IMR-90 (cell line): ENCODE measurements at regions not wholly inside any gene's neighbourhood (a gene's known extent, or its start where the extent isn't known, plus 50 kb on each side); places are given as distances from the start of the nearest gene placed in this dataset.

Source experiments
- ATAC-seq: fragments of 200-7000 bp; cut with Tn5 transposase; 2 replicates; pipeline ENCODE4 v1.9.1; 2020; ENCODE audit warnings: low read depth, mild to moderate bottlenecking, moderate library complexity
- BruUV-seq: library from RNA; stranded (reverse); fragments of 400-500 nt; replicated peaks from 2 replicates; lab custom pipeline; 2021; lab: Mats Ljungman, UMichigan
- CTCF ChIA-PET: fragments of 300-600 bp; formaldehyde crosslinking; extraction: SDS; loops from one replicate; lab custom pipeline; 2021; ENCODE audit warnings: antibody characterized with exemption; lab: Yijun Ruan, JAX
- POLR2A ChIA-PET: fragments of 300-600 bp; sonication (Branson Sonifier 250); formaldehyde crosslinking; loops from one replicate; lab custom pipeline; 2022; ENCODE audit warnings: antibody characterized with exemption; ENCODE audit not compliant: unreplicated experiment; lab: Charles Lee
- DNase-seq: peaks from one replicate; pipeline ENCODE4 v3.0.0; 2013
- H2AFZ ChIP-seq: replicated peaks from 2 replicates; pipeline ENCODE3; 2013; ENCODE audit warnings: low read length, mild to moderate bottlenecking; ENCODE audit not compliant: poor library complexity
- H2AK5ac ChIP-seq: 2 replicates; pipeline ENCODE4 v1.6.1; 2013; ENCODE audit warnings: low read depth, low read length, inconsistent platforms
- H2AK9ac ChIP-seq: replicated peaks from 2 replicates; pipeline ENCODE3; 2013; ENCODE audit warnings: mild to moderate bottlenecking, low read depth, low read length, moderate library complexity; ENCODE audit not compliant: poor library complexity
- H2BK120ac ChIP-seq: 2 replicates; pipeline ENCODE4 v1.6.1; 2013; ENCODE audit warnings: low read depth, low read length, inconsistent platforms
- H2BK15ac ChIP-seq: 3 replicates; pipeline ENCODE4 v1.6.1; 2013; ENCODE audit warnings: low read depth, low read length, inconsistent platforms
- H2BK20ac ChIP-seq: 2 replicates; pipeline ENCODE4 v1.6.1; 2013; ENCODE audit warnings: low read depth, mild to moderate bottlenecking, inconsistent platforms, low read length, moderate library complexity
- H2BK5ac ChIP-seq: 2 replicates; pipeline ENCODE4 v1.6.1; 2013; ENCODE audit warnings: mild to moderate bottlenecking, low read depth, low read length, inconsistent platforms; ENCODE audit not compliant: poor library complexity, severe bottlenecking
- H3K14ac ChIP-seq: replicated peaks from 2 replicates; pipeline ENCODE4 v1.6.1; 2013; ENCODE audit warnings: low read depth, low read length, inconsistent platforms
- H3K18ac ChIP-seq: 2 replicates; pipeline ENCODE4 v1.6.1; 2013; ENCODE audit warnings: low read depth, low read length, control low read depth
- H3K23ac ChIP-seq: 2 replicates; pipeline ENCODE4 v1.6.1; 2013; ENCODE audit warnings: low read depth, low read length, inconsistent platforms
- H3K27ac ChIP-seq: 2 replicates; pipeline ENCODE4 v1.5.1; 2013; ENCODE audit warnings: mild to moderate bottlenecking, control low read depth, low read length; ENCODE audit not compliant: insufficient read depth
- H3K27me3 ChIP-seq: 2 replicates; pipeline ENCODE4 v1.6.1; 2013; ENCODE audit warnings: low read length; ENCODE audit not compliant: control insufficient read depth, insufficient read depth
- H3K36me3 ChIP-seq: 2 replicates; pipeline ENCODE4 v1.6.1; 2013; ENCODE audit warnings: low read length, mixed read lengths; ENCODE audit not compliant: control insufficient read depth, insufficient read depth
- H3K4ac ChIP-seq: 2 replicates; pipeline ENCODE4 v1.6.1; 2013; ENCODE audit warnings: low read depth, low read length, inconsistent platforms
- H3K4me1 ChIP-seq: 2 replicates; pipeline ENCODE4 v1.6.1; 2013; ENCODE audit warnings: low read length, mixed read lengths; ENCODE audit not compliant: control insufficient read depth, insufficient read depth
- H3K4me2 ChIP-seq: 2 replicates; pipeline ENCODE4 v1.6.1; 2013; ENCODE audit warnings: low read depth, mild to moderate bottlenecking, control low read depth, low read length, moderate library complexity
- H3K4me3 ChIP-seq: 2 replicates; pipeline ENCODE4 v1.5.1; 2013; ENCODE audit warnings: low read depth, mild to moderate bottlenecking, control low read depth, low read length, moderate library complexity; ENCODE audit not compliant: insufficient read depth
- H3K56ac ChIP-seq: 2 replicates; pipeline ENCODE4 v1.6.1; 2013; ENCODE audit warnings: low read length, inconsistent platforms; ENCODE audit not compliant: insufficient read depth; ENCODE audit errors: extremely low read depth
- H3K79me1 ChIP-seq, 2 experiments: 2 replicates each; pipeline ENCODE4 v1.6.1; 2013; ENCODE audit warnings: low read length in 2 of 2, inconsistent platforms in 1 of 2, low read depth in 1 of 2
- H3K9ac ChIP-seq: 2 replicates; pipeline ENCODE4 v1.6.1; 2013; ENCODE audit warnings: low read depth, low read length, control low read depth
- H3K9me1 ChIP-seq: 2 replicates; pipeline ENCODE4 v1.6.1; 2013; ENCODE audit warnings: low read length, inconsistent platforms; ENCODE audit not compliant: insufficient read depth
- H3K9me3 ChIP-seq: 2 replicates; pipeline ENCODE4 v1.6.1; 2013; ENCODE audit warnings: low read length; ENCODE audit not compliant: control insufficient read depth, insufficient read depth
- H4K20me1 ChIP-seq: 2 replicates; pipeline ENCODE4 v1.6.1; 2013; ENCODE audit warnings: low read length, inconsistent platforms; ENCODE audit not compliant: insufficient read depth
- H4K5ac ChIP-seq: 2 replicates; pipeline ENCODE4 v1.6.1; 2013; ENCODE audit warnings: mild to moderate bottlenecking, low read depth, low read length, control low read depth
- H4K8ac ChIP-seq, 2 experiments: 2 replicates each; pipeline ENCODE4 v1.6.1; 2013; ENCODE audit warnings: low read depth in 2 of 2, low read length in 2 of 2, control low read depth in 1 of 2, inconsistent platforms in 1 of 2
- H4K91ac ChIP-seq: 2 replicates; pipeline ENCODE4 v1.6.1; 2013; ENCODE audit warnings: low read depth, low read length, inconsistent platforms; ENCODE audit not compliant: insufficient read depth
- BHLHE40 ChIP-seq: fragments of 150-350 bp; IDR thresholded peaks from 2 replicates; pipeline ENCODE4 v1.6.1; 2016; ENCODE audit warnings: mild to moderate bottlenecking, low read depth, low read length
- CEBPB ChIP-seq: IDR thresholded peaks from 2 replicates; pipeline ENCODE4 v1.6.1; 2012; ENCODE audit warnings: low read depth, low read length, improper control_type of control experiment
- CHD1 ChIP-seq: IDR thresholded peaks from 2 replicates; pipeline ENCODE4 v1.6.1; 2012; ENCODE audit warnings: low read depth, low read length, improper control_type of control experiment
- ELK1 ChIP-seq: fragments of 150-350 bp; IDR thresholded peaks from 2 replicates; pipeline ENCODE4 v1.6.1; 2016; ENCODE audit warnings: low read depth, mild to moderate bottlenecking, low read length, moderate library complexity, borderline replicate concordance
- FOS ChIP-seq: fragments of 150-350 bp; IDR thresholded peaks from 2 replicates; pipeline ENCODE4 v1.6.1; 2016; ENCODE audit warnings: low read depth, low read length
- MAFK ChIP-seq: IDR thresholded peaks from 2 replicates; pipeline ENCODE4 v1.6.1; 2012; ENCODE audit warnings: low read depth, low read length, improper control_type of control experiment
- MAZ ChIP-seq: IDR thresholded peaks from 2 replicates; pipeline ENCODE4 v1.6.1; 2012; ENCODE audit warnings: low read depth, mild to moderate bottlenecking, low read length, improper control_type of control experiment, moderate library complexity, borderline replicate concordance
- MXI1 ChIP-seq: IDR thresholded peaks from 2 replicates; pipeline ENCODE4 v1.6.1; 2012; ENCODE audit warnings: low read depth, mild to moderate bottlenecking, low read length, moderate library complexity, borderline replicate concordance
- NFE2L2 ChIP-seq: fragments of 150-350 bp; IDR thresholded peaks from 2 replicates; pipeline ENCODE4 v1.6.1; 2016; ENCODE audit warnings: low read depth, mild to moderate bottlenecking, low read length
- POLR2A ChIP-seq: IDR thresholded peaks from 2 replicates; pipeline ENCODE4 v1.6.1; 2012; ENCODE audit warnings: mild to moderate bottlenecking, low read depth, low read length
- RAD21 ChIP-seq: IDR thresholded peaks from 2 replicates; pipeline ENCODE4 v1.6.1; 2012; ENCODE audit warnings: low read length, improper control_type of control experiment
- RCOR1 ChIP-seq: IDR thresholded peaks from 2 replicates; pipeline ENCODE4 v1.6.1; 2012; ENCODE audit warnings: mild to moderate bottlenecking, low read length, improper control_type of control experiment; ENCODE audit not compliant: insufficient replicate concordance
- RFX5 ChIP-seq: IDR thresholded peaks from 2 replicates; pipeline ENCODE4 v1.8.0; 2012; ENCODE audit warnings: low read depth, mild to moderate bottlenecking, low read length, moderate library complexity
- SMC3 ChIP-seq: fragments of 150-350 bp; IDR thresholded peaks from 2 replicates; pipeline ENCODE4 v1.6.1; 2016; ENCODE audit warnings: low read depth, mild to moderate bottlenecking, antibody characterized with exemption, low read length, moderate library complexity
- WGBS, 2 experiments: methylation state at CpG; one replicate each; pipeline versions ENCODE4 v1.1.5 to v1.1.7; 2013; ENCODE audit warnings: missing lambda C conversion rate in 2 of 2; ENCODE audit not compliant: insufficient read length in 1 of 2; ENCODE audit errors: extremely low coverage in 2 of 2; 5-methylcytosine and 5-hydroxymethylcytosine counted together
- dilution Hi-C: fragments of 300-500 bp; cut with HindIII; formaldehyde crosslinking; loops from one replicate; pipeline ENCODE4 v1.14.3; 2018; ENCODE audit warnings: low sequenced_read_pairs; ENCODE audit not compliant: unreplicated experiment
- in situ Hi-C: fragments of 300-500 bp; cut with MboI; formaldehyde crosslinking; loops from 3 replicates; pipeline ENCODE4 v1.14.3; 2019; ENCODE audit warnings: low sequenced_read_pairs, inconsistent platforms, mixed read lengths
- intact Hi-C: fragments of 100-400 bp; cut with micrococcal nuclease; formaldehyde crosslinking; loops from 2 replicates; pipeline ENCODE4 v1.10.0; 2022
- TF ChIP-seq, protein P1 (sequence below): fragments of 150-350 bp; IDR thresholded peaks from 2 replicates; pipeline ENCODE4 v1.6.1; 2017; ENCODE audit warnings: mild to moderate bottlenecking, antibody characterized with exemption, low read length, low read depth
- TF ChIP-seq, protein P2 (sequence below): conservative IDR thresholded peaks from 2 replicates; pipeline ENCODE4 v1.5.1; 2012; ENCODE audit warnings: mild to moderate bottlenecking, low read depth, low read length, improper control_type of control experiment

DNA sequence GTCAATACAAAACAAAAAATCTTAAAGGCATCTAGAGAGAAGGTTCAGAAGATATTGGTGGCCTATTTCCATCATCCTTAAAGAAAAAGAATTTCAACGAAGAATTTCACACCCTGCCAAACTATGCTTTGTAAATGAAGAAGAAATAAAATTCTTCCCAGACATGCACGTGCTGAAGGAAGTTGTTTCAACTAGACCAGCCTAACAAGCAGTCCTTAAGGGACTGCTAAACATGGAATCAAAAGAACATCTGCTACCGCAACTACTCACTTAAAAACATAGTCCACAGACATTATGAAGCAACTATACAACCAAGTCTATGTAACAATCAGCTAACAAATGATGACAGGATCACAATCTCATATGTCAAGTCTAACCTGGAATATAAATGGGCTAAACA, 584.9 kb upstream of the PTCHD4 start:
- Histone ChIP-seq H4K91ac (no peak overlapping the region), H3K9me3 (no peaks in the 10 kb centered on the region; the same call in 1 of the 2 replicates), H2AK9ac (no peak overlapping the region), H3K4me2 (no peak overlapping the region), H3K4ac (no peak overlapping the region), H3K23ac (no peak overlapping the region), H3K9me1 (no peaks in the 10 kb centered on the region), H2BK5ac (no peak overlapping the region), H3K4me1 (no peaks in the 10 kb centered on the region), H2AK5ac (no peak overlapping the region), H4K5ac (no peak overlapping the region), H2BK15ac (no peak overlapping the region), H3K36me3 (no peaks in the 10 kb centered on the region), H2BK20ac (no peak overlapping the region), H3K27me3 (no peaks in the 10 kb centered on the region), H3K14ac (no peak overlapping the region), H3K9ac (no peak overlapping the region), H2BK120ac (no peak overlapping the region), H2AFZ (no peak overlapping the region), H4K20me1 (no peaks in the 10 kb centered on the region), H3K56ac (no peak overlapping the region), H3K27ac (no peak overlapping the region), H3K4me3 (no peak overlapping the region), H3K18ac (no peak overlapping the region), H3K79me1 (no peaks in the 10 kb centered on the region), H4K8ac (no peak overlapping the region)
- ChIA-PET POLR2A (no interaction called here), CTCF (no interaction called here)
- ATAC-seq (no peak), DNase-seq (no peak)
- intact Hi-C loops: no loop called here
- no TSS peak for BruUV-seq
- TF ChIP-seq, protein P1, sequence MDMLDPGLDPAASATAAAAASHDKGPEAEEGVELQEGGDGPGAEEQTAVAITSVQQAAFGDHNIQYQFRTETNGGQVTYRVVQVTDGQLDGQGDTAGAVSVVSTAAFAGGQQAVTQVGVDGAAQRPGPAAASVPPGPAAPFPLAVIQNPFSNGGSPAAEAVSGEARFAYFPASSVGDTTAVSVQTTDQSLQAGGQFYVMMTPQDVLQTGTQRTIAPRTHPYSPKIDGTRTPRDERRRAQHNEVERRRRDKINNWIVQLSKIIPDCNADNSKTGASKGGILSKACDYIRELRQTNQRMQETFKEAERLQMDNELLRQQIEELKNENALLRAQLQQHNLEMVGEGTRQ: no peak
- TF ChIP-seq MAZ (no peak), POLR2A (no peak), RFX5 (no peak), BHLHE40 (no peak), RAD21 (no peak), MXI1 (no peak), ELK1 (no peak), SMC3 (no peak), NFE2L2 (no peak), RCOR1 (no peak), CEBPB (no peak), CHD1 (no peak), MAFK (no peak), FOS (no peak)
- TF ChIP-seq, protein P2, sequence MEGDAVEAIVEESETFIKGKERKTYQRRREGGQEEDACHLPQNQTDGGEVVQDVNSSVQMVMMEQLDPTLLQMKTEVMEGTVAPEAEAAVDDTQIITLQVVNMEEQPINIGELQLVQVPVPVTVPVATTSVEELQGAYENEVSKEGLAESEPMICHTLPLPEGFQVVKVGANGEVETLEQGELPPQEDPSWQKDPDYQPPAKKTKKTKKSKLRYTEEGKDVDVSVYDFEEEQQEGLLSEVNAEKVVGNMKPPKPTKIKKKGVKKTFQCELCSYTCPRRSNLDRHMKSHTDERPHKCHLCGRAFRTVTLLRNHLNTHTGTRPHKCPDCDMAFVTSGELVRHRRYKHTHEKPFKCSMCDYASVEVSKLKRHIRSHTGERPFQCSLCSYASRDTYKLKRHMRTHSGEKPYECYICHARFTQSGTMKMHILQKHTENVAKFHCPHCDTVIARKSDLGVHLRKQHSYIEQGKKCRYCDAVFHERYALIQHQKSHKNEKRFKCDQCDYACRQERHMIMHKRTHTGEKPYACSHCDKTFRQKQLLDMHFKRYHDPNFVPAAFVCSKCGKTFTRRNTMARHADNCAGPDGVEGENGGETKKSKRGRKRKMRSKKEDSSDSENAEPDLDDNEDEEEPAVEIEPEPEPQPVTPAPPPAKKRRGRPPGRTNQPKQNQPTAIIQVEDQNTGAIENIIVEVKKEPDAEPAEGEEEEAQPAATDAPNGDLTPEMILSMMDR: no peak
- 100% methylated on average over 1 of the region's 3 CpGs; no CpG with 5 or more reads in 1 of the 2 experiments for WGBS, 2 experiments
- in situ Hi-C loops: no loop called here
- dilution Hi-C loops: no loop called here
